HG02571 (cell line): ENCODE measurements at regions not wholly inside any gene's neighbourhood (a gene's known extent, or its start where the extent isn't known, plus 50 kb on each side); places are given as distances from the start of the nearest gene placed in this dataset.

Experiments used
- ATAC-seq: cut with Tn5 transposase; IDR thresholded peaks from one replicate; pipeline ENCODE4 v1.9.1; 2021; ENCODE audit warnings: mild to moderate bottlenecking, moderate library complexity; ENCODE audit not compliant: unreplicated experiment

- ATAC-seq: no peak
Measured at GRCh38 chr4:144300616-144301015, 160.1 kb upstream of the GYPA start.

- no peak for ATAC-seq
Measured at GRCh38 chr4:144302704-144303536, 162.4 kb upstream of the GYPA start.

DNA sequence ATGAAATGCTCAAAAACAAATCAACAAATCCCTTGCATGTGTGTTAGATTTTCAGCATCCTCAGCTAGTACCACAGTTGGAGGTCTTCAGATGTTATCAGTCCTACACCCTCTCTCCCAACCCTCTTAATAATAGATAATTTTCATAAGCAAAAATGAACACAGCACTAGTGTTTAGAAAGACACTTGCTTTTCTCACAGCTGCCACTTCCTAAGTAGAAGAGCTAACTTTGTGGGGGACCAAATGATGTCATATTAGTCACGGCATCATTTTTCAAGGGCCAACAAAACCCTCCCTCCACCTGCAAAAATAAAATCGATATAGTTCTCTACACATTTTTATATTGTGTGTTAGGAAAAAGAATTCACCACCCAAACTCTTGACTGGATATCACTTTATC, 163.5 kb upstream of the GYPA start:
- no peak for ATAC-seq

GRCh38 chr4:144310535-144310934, 170.0 kb upstream of the GYPA start:
- ATAC-seq: no peak

GRCh38 chr4:144313370-144313769, 172.9 kb upstream of the GYPA start:
- ATAC-seq: no peak

DNA sequence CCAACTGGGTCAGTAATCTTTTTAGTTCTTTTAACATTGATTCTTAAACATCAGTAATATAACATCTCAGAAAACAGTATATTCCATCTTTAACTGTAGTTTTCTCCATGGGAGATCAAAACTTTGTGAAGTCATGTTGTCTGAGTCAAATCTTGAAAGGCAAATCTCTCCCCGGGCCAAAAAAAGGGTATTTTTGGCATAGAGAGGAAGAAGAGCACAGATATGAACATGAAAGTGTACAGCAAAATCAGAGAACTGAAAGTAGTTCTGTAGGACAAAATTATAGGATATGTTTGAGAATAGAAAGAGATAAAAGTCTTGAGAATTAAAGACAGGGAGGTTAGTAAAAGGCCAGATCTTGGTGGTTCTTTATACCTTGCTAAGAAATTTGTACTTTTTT, 176.4 kb upstream of the GYPA start:
- ATAC-seq: no peak

- no peak for ATAC-seq
Measured at GRCh38 chr4:144318797-144319196, 178.3 kb upstream of the GYPA start.

DNA sequence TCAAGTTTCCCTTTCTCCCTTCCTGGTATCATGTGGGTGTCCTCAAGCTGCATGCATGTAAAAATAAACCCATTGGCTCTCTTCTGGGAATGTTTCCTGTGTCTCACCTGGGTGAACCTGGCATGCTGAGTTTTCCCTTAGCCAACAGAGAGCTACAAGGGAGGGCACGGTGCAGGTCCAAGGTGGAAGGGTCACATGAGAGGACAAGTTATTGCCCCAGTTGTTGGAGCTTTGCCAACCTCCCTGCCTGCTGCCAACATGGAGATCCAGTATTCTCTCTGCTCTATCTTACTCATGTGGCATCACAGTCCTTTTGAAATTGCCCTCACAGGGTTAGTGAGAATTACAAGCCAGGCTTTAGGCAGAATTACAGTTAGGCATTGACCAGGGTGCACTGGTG, 196.1 kb upstream of the GYPA start:
- no peak for ATAC-seq

GRCh38 chr4:144338148-144338547, 197.6 kb upstream of the GYPA start:
- ATAC-seq: no peak

GRCh38 chr4:144338834-144339233, 198.3 kb upstream of the GYPA start:
- no peak for ATAC-seq

- ATAC-seq: no peak
Measured at GRCh38 chr4:144340931-144341330, 200.4 kb upstream of the GYPA start.

- ATAC-seq: no peak
Measured at GRCh38 chr4:144342949-144343760, 202.6 kb upstream of the GYPA start.

- ATAC-seq: no peak
Measured at GRCh38 chr4:144347121-144347520, 206.6 kb upstream of the GYPA start.

GRCh38 chr4:144350706-144351105, 210.2 kb upstream of the GYPA start:
- ATAC-seq: no peak

DNA sequence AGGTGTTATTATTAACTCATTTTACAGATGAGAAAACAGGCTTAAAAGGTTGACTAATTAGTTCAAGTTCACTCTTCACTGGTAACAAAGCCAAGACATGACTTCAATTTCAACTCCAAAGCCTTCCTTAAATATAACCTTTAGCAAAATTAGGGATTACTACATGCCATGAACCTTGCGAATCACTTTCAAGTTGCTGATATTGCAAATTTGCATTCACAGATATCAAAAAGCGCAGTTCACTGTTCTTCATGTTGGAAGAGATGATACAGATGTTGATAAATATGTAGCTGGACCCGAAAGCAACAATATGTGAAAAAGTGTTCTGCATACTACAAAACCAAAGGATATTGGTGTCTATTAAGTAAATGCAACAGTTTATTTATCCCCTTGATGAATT, 210.8 kb upstream of the GYPA start:
- ATAC-seq: no peak

DNA sequence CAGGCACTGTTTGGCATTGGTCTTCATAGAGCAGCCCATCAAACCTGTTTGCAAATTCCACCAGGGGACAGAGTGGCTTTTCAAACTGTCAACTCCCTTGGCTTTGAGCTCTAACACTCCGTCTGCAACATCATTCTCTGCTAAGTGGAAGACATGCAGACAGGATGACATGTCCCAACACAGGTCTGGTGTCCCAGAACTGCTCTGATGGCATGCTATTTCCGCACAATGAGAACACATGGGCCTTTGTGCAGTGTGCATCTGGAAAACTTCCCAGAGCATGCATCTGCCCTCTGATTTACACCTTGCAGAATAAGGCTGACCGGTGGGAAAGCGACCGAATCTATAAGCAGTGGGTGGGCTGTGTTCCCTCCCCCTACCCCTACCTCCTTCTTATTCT, 212.8 kb upstream of the GYPA start:
- no peak for ATAC-seq

DNA sequence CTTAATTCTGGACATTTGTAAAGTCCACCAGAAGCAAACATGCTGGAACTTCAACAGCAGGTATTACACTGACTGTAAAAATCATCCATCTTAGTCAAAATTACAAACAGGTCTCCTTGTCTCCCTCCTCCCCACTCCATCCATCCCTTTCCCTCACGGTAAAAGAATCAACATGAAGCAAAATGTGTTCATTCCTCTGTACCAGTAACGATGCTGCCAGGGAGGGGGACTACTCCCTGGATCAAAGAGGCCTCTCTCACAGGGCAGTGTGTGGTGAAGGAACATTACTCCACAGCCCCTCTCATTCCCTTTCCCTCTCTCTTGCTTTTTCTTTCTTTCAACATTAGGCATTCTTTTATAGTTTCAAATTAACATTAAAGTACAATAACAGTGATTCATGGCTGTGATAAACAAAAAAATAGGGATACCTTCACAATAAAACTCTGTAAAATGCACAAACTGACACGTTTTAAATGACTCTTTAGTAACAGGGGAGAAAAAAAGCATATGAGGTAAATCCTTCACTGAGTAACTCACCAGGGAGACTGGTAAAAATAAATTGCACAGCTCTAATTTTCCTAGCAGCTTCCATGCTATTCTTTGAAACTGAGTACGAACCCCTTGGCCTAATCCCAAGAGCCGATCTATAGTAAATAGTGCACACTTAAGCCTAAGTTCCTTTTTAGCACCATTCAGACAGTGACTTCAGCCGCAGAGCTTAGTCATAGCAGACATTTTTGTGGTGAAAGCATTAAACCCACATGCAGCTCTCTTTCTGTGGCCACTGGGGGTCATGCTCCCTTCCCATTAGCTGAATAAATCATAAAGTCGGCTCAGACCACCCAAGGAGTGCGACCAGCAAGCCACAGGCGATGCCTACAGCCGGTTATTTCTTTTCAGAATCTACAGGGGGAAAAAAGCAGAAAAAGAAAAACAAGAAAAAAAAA, 215.6 kb upstream of the GYPA start:
- peak; percentile 85 for ATAC-seq

GRCh38 chr4:144356941-144357381, 216.4 kb upstream of the GYPA start:
- no peak for ATAC-seq

DNA sequence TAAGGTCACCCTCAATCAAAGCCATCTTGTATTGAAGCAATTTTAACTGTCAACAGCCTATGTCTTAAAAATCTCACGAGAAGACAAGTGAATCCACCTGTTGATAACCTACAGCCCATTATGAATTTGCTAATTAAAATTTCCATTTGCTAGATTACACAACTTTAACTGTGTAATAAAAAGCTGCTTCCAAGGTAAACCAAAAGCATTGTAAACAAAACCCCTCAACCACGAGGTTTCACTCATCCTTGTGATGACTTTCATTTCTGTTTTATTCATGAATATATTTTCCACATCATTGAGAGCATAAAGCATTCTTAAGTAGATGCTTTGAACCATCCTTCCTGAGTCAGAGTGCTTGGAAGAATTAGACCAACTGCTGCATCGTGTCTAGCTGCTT, 217.5 kb upstream of the GYPA start:
- ATAC-seq: no peak

DNA sequence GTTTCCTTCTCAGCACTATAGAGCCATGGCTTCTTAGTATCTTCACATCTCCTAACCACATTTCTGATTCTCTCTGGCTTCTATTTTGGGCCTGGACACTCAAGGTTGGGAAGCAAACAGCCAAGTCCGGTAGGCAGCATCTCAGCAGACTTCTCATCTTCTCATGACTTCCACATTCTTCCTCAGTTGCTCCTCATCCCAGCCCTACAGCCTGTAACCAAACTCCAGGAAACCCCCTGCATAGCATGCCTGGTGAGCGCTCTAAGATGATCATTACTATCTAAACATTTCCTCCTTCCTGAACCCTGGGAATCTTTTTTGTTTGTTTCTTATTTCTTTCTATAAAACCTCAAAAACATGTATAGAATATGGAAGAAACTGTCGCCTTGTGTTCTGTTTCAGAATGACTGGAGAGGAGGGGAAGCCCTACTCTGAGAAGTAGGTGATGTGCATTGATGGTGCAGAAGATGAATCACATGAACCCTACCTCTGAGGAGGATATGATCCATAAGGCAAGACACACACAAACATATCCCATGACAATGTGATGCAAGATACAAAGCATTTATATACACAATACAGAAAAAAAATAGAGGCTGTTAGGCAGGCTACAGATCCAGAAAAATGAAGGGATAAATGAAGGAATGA, 219.8 kb upstream of the GYPA start:
- no peak for ATAC-seq

GRCh38 chr4:144362366-144362765, 221.8 kb upstream of the GYPA start:
- no peak for ATAC-seq
